ENCODE measurements at regions not wholly inside any gene's neighbourhood (a gene's known extent, or its start where the extent isn't known, plus 50 kb on each side); places are given as distances from the start of the nearest gene placed in this dataset.
"Not testable (repeated sequence)": the region's sequence is repeated elsewhere in the genome, so short reads cannot be mapped to it uniquely, and the experiment has no call there.

DNA sequence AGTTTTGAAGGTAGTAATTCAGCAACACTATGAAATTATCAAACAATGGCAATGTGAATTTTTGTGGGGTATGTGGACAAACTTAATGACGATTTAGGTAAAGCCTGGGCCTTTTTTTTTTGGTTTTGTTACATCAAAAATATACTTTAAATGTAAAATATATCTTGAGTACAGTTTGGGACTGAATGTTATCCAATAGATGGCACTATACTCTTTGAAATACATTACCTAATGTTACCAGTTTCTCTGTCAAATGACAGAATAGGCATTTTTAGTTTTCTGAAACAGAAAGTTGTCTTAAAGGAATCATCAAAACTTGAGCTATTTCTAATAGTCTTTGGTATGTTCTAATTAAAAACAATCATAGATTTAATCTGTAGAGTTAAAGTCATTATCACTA is 1651.9 kb downstream of the C4orf33 start:
- no peak for DNase-seq (ENCODE audit: low spot score in 2 of 2)
- no peaks in the 10 kb centered on the region for H3K4me1 ChIP-seq
- H3K9me3 ChIP-seq, result no peaks in the 10 kb centered on the region
- intact Hi-C loops (cut with DNase I; ENCODE audit: low total_unique reads), result no loop called here
- H3K36me3 ChIP-seq, result no peaks in the 10 kb centered on the region
- no peak overlapping the region for H3K4me3 ChIP-seq
- no peak overlapping the region for H3K27ac ChIP-seq
- no peaks in the 10 kb centered on the region for H3K27me3 ChIP-seq
- TF ChIP-seq POLR2AphosphoS5 (IDR thresholded peaks at IDR 0.05) (no peak), POLR2A (IDR thresholded peaks at IDR 0.05) (no peak)
- TF ChIP-seq, protein P1, sequence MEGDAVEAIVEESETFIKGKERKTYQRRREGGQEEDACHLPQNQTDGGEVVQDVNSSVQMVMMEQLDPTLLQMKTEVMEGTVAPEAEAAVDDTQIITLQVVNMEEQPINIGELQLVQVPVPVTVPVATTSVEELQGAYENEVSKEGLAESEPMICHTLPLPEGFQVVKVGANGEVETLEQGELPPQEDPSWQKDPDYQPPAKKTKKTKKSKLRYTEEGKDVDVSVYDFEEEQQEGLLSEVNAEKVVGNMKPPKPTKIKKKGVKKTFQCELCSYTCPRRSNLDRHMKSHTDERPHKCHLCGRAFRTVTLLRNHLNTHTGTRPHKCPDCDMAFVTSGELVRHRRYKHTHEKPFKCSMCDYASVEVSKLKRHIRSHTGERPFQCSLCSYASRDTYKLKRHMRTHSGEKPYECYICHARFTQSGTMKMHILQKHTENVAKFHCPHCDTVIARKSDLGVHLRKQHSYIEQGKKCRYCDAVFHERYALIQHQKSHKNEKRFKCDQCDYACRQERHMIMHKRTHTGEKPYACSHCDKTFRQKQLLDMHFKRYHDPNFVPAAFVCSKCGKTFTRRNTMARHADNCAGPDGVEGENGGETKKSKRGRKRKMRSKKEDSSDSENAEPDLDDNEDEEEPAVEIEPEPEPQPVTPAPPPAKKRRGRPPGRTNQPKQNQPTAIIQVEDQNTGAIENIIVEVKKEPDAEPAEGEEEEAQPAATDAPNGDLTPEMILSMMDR (IDR thresholded peaks at IDR 0.05), result no peak

DNA sequence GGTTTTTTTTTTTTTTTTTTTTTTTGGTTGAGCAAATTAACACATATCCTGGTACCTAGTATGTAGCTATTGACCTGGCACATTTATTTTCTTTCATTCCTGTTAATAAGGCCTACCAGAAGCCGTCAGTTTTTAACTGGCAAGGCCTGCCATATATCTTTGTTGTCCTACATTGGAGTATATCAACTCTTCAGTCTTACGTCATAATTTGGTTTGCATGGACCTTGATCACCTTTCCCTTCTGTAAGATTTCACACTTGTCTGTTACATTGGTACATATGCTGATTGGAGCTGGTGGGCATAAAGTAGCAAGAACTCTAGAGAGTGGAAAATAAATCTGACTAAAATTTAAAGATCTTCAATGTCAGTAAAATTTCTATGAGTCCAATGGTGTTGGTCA is 1658.0 kb downstream of the C4orf33 start:
- Histone ChIP-seq H3K27me3 (no peaks in the 10 kb centered on the region), H3K4me3 (no peak overlapping the region), H3K27ac (no peak overlapping the region), H3K36me3 (no peaks in the 10 kb centered on the region), H3K9me3 (no peaks in the 10 kb centered on the region), H3K4me1 (no peaks in the 10 kb centered on the region)
- no peak for DNase-seq (ENCODE audit: low spot score in 2 of 2)
- intact Hi-C loops (cut with DNase I; ENCODE audit: low total_unique reads), result no loop called here
- TF ChIP-seq POLR2AphosphoS5 (IDR thresholded peaks at IDR 0.05), result no peak
- TF ChIP-seq, protein P1 (IDR thresholded peaks at IDR 0.05), result no peak

DNA sequence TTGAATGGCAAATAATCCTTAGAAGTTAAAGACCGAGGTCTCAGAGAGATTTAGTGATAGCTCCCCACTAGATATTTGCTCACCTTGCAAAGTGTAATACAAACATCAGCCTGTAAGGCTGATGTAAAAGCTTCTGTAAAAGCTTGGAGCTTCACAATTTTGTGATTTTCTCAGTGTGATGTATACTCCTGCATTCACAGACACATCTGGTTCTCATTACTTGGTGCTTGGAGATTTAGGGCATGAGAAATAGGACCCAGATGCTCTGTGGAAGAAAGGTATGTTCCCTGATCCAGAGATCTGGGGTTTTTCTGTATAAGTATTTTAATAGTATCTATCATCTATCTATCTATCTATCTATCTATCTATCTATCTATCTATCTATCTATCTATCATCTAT is 1664.3 kb downstream of the C4orf33 start:
- no peak for DNase-seq (ENCODE audit: low spot score in 2 of 2)
- H3K4me1 ChIP-seq, result no peaks in the 10 kb centered on the region
- intact Hi-C loops (cut with DNase I; ENCODE audit: low total_unique reads), result no loop called here

DNA sequence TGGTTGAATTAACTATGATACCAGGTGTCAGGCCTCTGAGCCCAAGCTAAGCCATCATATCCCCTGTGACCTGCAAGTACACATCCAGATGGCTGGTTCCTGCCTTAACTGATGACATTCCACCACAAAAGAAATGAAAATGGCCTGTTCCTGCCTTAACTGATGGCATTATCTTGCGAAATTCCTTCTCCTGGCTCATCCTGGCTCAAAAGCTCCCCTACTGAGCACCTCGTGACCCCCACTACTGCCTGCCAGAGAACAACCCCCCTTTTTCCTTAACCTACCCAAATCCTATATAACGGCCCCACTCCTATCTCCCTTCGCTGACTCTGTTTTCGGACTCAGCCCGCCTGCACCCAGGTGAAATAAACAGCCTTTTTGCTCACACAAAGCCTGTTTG is 1671.4 kb downstream of the C4orf33 start:
- H3K27ac ChIP-seq; intact Hi-C loops (cut with DNase I; ENCODE audit: low total_unique reads): not testable (repeated sequence)

More for the DNA sequence above, 1664.3 kb downstream of the C4orf33 start:
- Histone ChIP-seq H3K4me3 (no peak overlapping the region), H3K27ac (no peak overlapping the region), H3K9me3 (no peaks in the 10 kb centered on the region), H3K36me3 (no peaks in the 10 kb centered on the region), H3K27me3 (no peaks in the 10 kb centered on the region)
- TF ChIP-seq, protein P1 (IDR thresholded peaks at IDR 0.05), result no peak
- TF ChIP-seq POLR2AphosphoS5 (IDR thresholded peaks at IDR 0.05) (no peak), POLR2A (IDR thresholded peaks at IDR 0.05) (no peak)

DNA sequence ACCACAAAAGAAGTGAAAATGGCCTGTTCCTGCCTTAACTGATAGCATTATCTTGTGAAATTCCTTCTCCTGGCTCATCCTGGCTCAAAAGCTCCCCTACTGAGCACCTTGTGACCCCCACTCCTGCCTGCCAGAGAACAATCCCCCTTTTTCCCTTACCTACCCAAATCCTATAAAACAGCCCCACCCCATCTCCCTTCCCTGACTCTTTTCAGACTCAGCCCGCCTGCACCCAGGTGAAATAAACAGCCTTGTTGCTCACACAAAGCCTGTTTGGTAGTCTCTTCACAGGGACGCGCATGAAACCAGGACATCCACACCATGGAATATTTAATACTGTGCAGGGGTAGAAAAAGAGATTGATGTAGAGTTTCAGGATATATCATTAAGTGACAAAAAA is 1677.0 kb downstream of the C4orf33 start:
- intact Hi-C loops (cut with DNase I; ENCODE audit: low total_unique reads); DNase-seq (ENCODE audit: low spot score in 2 of 2); H3K4me3 ChIP-seq; H3K27ac ChIP-seq; H3K4me1 ChIP-seq; H3K27me3 ChIP-seq; H3K36me3 ChIP-seq; H3K9me3 ChIP-seq: not testable (repeated sequence)

More for the DNA sequence above, 1671.4 kb downstream of the C4orf33 start:
- not testable (repeated sequence) for DNase-seq (ENCODE audit: low spot score in 2 of 2); H3K4me3 ChIP-seq; H3K9me3 ChIP-seq; H3K4me1 ChIP-seq; H3K36me3 ChIP-seq; H3K27me3 ChIP-seq

DNA sequence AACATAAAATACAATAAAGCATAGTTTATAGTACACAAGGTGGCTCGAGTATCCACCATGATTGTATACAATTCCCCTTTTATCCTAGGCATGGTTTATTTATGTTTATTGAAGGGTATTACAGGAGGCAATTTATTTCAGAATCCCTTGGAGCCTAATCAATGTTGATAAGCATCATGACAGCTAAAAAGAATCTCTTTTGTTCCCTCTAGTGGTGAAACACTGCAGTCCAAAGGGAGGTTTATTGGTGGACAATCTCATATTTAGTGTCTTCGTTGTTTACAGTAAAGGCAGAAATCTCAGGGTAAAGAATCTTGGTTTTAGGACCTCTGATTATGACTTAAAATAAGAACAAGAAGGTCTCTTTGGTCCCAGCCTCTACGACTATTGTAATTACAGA is 1712.5 kb downstream of the C4orf33 start:
- no peaks in the 10 kb centered on the region for H3K36me3 ChIP-seq
- no peaks in the 10 kb centered on the region for H3K4me1 ChIP-seq
- DNase-seq (ENCODE audit: low spot score in 2 of 2), result no peak
- no peak overlapping the region for H3K4me3 ChIP-seq
- no peak overlapping the region for H3K27ac ChIP-seq
- intact Hi-C loops (cut with DNase I; ENCODE audit: low total_unique reads), result no loop called here
- peaks cover 0 to 8% of the 10 kb centered on the region in 2 donors for H3K9me3 ChIP-seq
- no peak for TF ChIP-seq POLR2A (IDR thresholded peaks at IDR 0.05)
- TF ChIP-seq, protein P1 (IDR thresholded peaks at IDR 0.05), result peak in 1 of 3 donors; percentile 31
- no peaks in the 10 kb centered on the region for H3K27me3 ChIP-seq
